GM20000 (cell line): ENCODE measurements at regions not wholly inside any gene's neighbourhood (a gene's known extent, or its start where the extent isn't known, plus 50 kb on each side); places are given as distances from the start of the nearest gene placed in this dataset.

Source experiments
- DNase-seq: peaks from one replicate; pipeline ENCODE4 v3.0.0; 2012; ENCODE audit warnings: low spot score
- TF ChIP-seq, protein P1 (sequence below): IDR thresholded peaks from 2 replicates; pipeline ENCODE4 v1.5.1; 2012; ENCODE audit warnings: mild to moderate bottlenecking, control low read depth; ENCODE audit errors: extremely low read depth, missing control alignments

DNA sequence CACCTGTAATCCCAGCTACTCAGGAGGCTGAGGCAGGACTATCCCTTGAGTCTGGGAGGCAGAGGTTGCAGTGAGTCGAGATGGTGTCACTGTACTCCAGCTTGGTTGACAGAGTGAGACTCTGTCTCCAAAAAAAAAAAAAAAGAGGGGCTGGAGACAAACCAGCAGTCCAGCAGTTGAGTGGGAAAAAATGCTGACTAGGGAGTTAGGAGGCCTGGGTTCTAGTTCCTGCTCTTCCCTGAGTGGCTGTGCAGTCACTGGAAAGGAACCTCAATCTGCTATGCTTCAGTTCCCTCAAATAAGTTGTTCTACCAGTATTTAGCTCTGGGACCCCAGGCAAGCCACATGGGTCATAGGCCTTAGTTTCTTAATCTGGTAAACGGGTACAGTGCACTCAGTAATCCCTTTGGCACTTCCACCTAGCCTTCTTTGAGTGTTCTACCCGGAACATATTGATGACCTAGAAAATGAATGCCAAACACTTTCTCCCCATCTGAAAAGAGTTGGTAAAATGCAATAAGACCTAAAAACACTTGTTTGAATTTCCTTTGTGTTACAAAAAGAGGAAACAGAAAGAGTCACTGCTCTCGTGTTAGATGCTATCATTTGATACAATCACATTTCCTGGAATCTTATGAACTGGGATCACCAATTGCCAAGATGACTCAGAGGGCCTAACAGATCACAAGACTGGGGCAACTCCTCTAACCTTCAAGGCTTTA lies 99.3 kb upstream of the EGFL6 start:
- DNase-seq, result no peak
- TF ChIP-seq, protein P1, sequence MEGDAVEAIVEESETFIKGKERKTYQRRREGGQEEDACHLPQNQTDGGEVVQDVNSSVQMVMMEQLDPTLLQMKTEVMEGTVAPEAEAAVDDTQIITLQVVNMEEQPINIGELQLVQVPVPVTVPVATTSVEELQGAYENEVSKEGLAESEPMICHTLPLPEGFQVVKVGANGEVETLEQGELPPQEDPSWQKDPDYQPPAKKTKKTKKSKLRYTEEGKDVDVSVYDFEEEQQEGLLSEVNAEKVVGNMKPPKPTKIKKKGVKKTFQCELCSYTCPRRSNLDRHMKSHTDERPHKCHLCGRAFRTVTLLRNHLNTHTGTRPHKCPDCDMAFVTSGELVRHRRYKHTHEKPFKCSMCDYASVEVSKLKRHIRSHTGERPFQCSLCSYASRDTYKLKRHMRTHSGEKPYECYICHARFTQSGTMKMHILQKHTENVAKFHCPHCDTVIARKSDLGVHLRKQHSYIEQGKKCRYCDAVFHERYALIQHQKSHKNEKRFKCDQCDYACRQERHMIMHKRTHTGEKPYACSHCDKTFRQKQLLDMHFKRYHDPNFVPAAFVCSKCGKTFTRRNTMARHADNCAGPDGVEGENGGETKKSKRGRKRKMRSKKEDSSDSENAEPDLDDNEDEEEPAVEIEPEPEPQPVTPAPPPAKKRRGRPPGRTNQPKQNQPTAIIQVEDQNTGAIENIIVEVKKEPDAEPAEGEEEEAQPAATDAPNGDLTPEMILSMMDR, result no peak

DNA sequence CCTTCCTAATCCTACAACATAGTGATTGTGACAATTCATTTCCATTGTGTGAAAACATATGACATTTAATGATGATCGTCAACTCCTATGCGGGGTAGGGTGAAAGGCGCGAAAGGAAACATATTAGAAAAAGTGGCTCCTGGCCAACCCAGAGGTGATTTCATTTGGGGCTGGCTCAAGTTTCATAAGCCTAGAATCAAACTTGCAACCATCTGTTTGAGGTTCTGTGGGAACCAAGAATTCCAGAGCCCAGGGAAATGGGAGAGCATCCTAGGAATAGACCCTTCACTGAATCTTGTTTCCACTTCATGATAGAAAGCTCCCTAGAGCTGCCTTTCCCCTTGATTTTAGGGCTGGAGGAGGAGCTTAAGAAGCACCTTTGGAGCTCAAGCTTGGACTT lies 101.3 kb upstream of the EGFL6 start:
- no peak for DNase-seq
- TF ChIP-seq, protein P1, result no peak

DNA sequence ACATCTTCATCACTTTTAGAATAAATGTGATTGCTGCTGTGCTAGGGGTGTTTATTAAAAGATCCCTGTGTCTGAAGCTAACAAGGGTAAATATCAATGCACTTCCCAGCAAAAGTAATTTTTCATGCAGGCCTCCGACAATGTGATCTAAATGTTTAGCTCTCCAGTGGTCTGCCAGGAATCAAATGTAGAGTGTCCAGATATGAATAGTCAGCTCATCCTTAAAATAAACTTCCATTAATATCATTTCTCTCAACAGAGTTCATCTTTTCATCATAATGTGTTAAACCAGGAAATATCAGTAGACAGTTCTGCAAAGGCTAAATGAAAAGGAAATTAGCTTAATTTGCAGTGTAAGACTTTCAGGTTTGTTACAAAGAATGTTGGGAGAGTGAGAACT lies 102.2 kb upstream of the EGFL6 start:
- TF ChIP-seq, protein P1, result no peak
- no peak for DNase-seq

DNA sequence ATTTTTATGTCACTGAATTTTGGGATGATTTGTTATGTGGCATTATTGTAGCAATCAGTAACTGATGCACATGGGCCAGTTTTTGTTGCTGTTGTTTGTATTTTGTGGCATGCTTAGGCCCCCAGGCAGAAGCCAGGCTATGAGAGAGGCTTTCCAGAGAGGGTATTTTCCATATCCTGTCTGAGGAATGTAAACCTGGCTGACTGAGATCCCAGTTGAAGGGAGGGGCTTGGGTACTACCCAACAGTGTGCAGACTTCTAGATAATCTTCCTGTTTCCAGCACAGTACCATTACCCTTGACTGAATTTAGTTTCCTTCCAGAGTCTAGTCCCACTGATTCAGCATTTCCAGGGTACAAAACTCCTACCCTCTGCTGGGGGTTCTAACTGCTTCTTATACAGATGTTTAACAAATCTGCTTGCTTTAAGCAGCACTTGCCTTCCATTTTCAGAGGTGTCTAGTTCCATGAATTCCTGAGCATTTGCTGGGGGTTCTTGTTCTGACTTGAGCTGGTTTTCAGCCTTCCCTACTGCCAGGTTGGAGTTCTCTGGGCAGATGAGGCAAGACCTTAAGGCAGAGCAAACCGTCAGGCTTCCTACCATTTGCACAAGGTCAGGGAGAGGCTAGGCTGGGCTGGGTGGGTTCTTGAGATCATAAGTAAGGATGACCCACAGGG lies 104.7 kb upstream of the EGFL6 start:
- TF ChIP-seq, protein P1, result no peak
- no peak for DNase-seq

DNA sequence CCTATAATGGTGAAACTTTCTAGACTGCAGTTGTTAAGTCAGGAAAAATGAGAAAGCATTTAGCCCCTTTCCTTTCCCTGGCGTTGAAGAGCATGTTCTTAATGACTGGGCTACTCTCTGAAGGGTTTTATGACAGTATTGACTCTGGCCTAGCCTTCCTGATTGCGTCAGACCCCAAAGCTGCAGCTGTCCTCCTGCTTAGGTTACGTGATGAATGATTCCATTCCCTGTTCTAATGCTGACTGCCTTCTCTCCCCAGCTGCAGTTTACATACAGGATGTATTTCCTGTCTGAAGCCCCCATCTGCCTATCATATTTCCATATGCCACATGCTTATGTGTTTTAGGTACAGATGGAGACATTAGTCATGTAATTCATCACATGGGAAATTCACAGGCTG lies 105.8 kb upstream of the EGFL6 start:
- DNase-seq, result no peak
- TF ChIP-seq, protein P1, result no peak

DNA sequence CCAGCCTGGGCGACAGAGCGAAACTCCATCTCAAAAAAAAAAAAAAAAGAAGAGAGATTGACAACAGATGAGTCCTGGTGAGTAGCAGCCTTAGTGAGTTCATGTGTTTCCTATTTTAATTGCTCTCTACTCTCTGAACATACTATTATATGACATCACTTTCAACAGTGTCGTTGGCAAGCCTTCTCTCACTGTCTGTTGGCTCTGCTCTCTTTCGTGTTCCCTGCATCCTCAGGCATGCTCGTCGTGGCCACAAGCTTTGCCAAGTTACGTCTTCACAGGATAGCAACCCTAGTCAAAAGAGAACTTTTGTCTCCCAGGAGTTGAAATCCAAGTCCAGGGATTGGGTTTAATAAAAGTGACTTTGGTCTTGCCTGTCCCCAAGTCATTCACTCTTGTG lies 117.1 kb upstream of the EGFL6 start:
- no peak for DNase-seq

DNA sequence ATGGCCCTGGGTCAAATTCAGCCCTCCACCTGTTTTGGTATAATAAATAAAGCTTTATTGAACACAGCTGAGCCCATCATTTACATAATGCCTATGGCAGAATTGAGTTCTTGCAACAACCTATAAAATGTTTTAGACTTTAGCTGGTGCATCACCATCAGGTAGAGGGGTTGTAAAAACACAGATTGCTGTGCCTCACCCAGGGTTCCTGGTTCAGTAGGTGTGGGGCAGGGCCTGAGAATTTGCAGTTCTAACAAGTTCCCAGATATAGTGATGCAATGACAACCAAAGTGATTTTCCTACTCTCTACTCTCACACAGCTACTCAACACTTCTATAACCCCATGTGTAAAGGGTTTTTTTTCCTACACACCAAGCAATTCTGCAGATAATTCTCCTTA lies 120.0 kb upstream of the EGFL6 start:
- TF ChIP-seq, protein P1, result no peak
- no peak for DNase-seq

More for the DNA sequence above, 117.1 kb upstream of the EGFL6 start:
- TF ChIP-seq, protein P1, result no peak
